Keratinocyte (primary cell): ENCODE measurements at regions not wholly inside any gene's neighbourhood (a gene's known extent, or its start where the extent isn't known, plus 50 kb on each side); places are given as distances from the start of the nearest gene placed in this dataset.

Experiments used
- DNase-seq: peaks from one replicate; pipeline ENCODE4 v3.0.0-alpha.2; 2011; ENCODE audit warnings: low read depth, missing footprints, low spot score
- FAIRE-seq: peaks from 2 replicates; lab custom pipeline; 2011; peaks lifted over from hg19 to GRCh38; lab: Jason Lieb, UNC
- H2AFZ ChIP-seq: 2 replicates; pipeline ENCODE4 v1.6.0; 2012; ENCODE audit warnings: low read length, control low read depth, inconsistent platforms; ENCODE audit not compliant: control insufficient read depth
- H3K27ac ChIP-seq: 2 replicates; pipeline ENCODE4 v1.5.1; 2011; ENCODE audit warnings: low read length; ENCODE audit not compliant: control insufficient read depth, insufficient read depth
- H3K27me3 ChIP-seq: 3 replicates; pipeline ENCODE4 v1.6.0; 2011; ENCODE audit warnings: low read length; ENCODE audit not compliant: control insufficient read depth, insufficient read depth; ENCODE audit errors: extremely low read depth
- H3K36me3 ChIP-seq, 2 experiments: 2 replicates in 1 of 2; 3 replicates in 1 of 2; pipeline ENCODE4 v1.5.1; 2011; ENCODE audit warnings: low read length in 2 of 2, mild to moderate bottlenecking in 1 of 2; ENCODE audit not compliant: control insufficient read depth in 2 of 2, insufficient read depth in 2 of 2; ENCODE audit errors: extremely low read depth in 1 of 2
- H3K4me1 ChIP-seq: 3 replicates; pipeline ENCODE4 v1.5.1; 2011; ENCODE audit warnings: low read length; ENCODE audit not compliant: control insufficient read depth, insufficient read depth; ENCODE audit errors: extremely low read depth
- H3K4me2 ChIP-seq: 3 replicates; pipeline ENCODE4 v1.6.0; 2011; ENCODE audit warnings: low read depth, low read length; ENCODE audit not compliant: control insufficient read depth, insufficient read depth; ENCODE audit errors: extremely low read depth
- H3K4me3 ChIP-seq, 3 experiments: fragments of 200-600 bp in 1 of 3; sonication (generic) in 1 of 3; 2 replicates in 2 of 3; 3 replicates in 1 of 3; pipeline ENCODE4 v1.5.1; 2011 to 2016; ENCODE audit warnings: low read length in 3 of 3, mild to moderate bottlenecking in 3 of 3, control low read depth in 2 of 3, inconsistent platforms in 1 of 3, low read depth in 1 of 3, mixed read lengths in 1 of 3, mixed run types in 1 of 3, moderate library complexity in 1 of 3; ENCODE audit not compliant: control insufficient read depth in 2 of 3, insufficient read depth in 2 of 3; ENCODE audit errors: extremely low read depth in 1 of 3
- H3K79me2 ChIP-seq: 2 replicates; pipeline ENCODE4 v1.6.0; 2012; ENCODE audit warnings: low read length; ENCODE audit not compliant: control insufficient read depth, insufficient read depth
- H3K9ac ChIP-seq: 3 replicates; pipeline ENCODE4 v1.6.0; 2011; ENCODE audit warnings: low read length; ENCODE audit not compliant: control insufficient read depth, insufficient read depth; ENCODE audit errors: extremely low read depth
- H3K9me1 ChIP-seq: 3 replicates; pipeline ENCODE4 v1.6.0; 2011; ENCODE audit warnings: low read length; ENCODE audit not compliant: control insufficient read depth, insufficient read depth; ENCODE audit errors: extremely low read depth
- H3K9me3 ChIP-seq: 2 replicates; pipeline ENCODE4 v1.5.1; 2012; ENCODE audit warnings: low read depth, low read length; ENCODE audit not compliant: control insufficient read depth
- H4K20me1 ChIP-seq: 3 replicates; pipeline ENCODE4 v1.6.0; 2011; ENCODE audit warnings: low read length; ENCODE audit not compliant: control insufficient read depth, insufficient read depth; ENCODE audit errors: extremely low read depth
- CTCF ChIP-seq, 3 experiments: IDR thresholded peaks in 1 of 3; conservative IDR thresholded peaks in 1 of 3; optimal IDR thresholded peaks in 1 of 3; 2 replicates in 2 of 3; 3 replicates in 1 of 3; pipeline versions ENCODE3 to v1.5.1; 2011; ENCODE audit warnings: low read length in 3 of 3, mild to moderate bottlenecking in 3 of 3, moderate library complexity in 2 of 3, control low read depth in 1 of 3, inconsistent platforms in 1 of 3; ENCODE audit not compliant: insufficient read depth in 2 of 3; ENCODE audit errors: extremely low read depth in 1 of 3
- EZH2 ChIP-seq: IDR thresholded peaks from one replicate; pipeline ENCODE4 v1.6.1; 2012; ENCODE audit warnings: inconsistent platforms, mild to moderate bottlenecking, low read length, moderate library complexity
- dilution Hi-C: fragments of 300-500 bp; cut with MboI; formaldehyde crosslinking; loops from one replicate; pipeline ENCODE4 v1.7.0; 2020; ENCODE audit warnings: low sequenced_read_pairs; ENCODE audit not compliant: extremely low pct_ligation_motif_present

GRCh38 chr6:113508249-113508648 is 348.9 kb upstream of the MARCKS start:
- no peaks in the 10 kb centered on the region for H3K4me1 ChIP-seq
- FAIRE-seq (no peak), DNase-seq (no peak)
- no peaks in the 10 kb centered on the region for H3K27me3 ChIP-seq
- H3K9me1 ChIP-seq = no peaks in the 10 kb centered on the region
- H3K36me3 ChIP-seq = no peaks in the 10 kb centered on the region
- no peak overlapping the region for H3K27ac ChIP-seq
- H2AFZ ChIP-seq = no peak overlapping the region
- no peak for TF ChIP-seq CTCF (optimal IDR thresholded peaks at IDR 0.05 in 1 of 3, IDR thresholded peaks at IDR 0.05 in 1 of 3, conservative IDR thresholded peaks at IDR 0.05 in 1 of 3; ENCODE audit: extremely low read depth in 1 of 3, insufficient read depth in 2 of 3, low read length in 3 of 3)
- TF ChIP-seq EZH2 = no peak
- H4K20me1 ChIP-seq = no peaks in the 10 kb centered on the region
- H3K4me2 ChIP-seq = no peak overlapping the region
- dilution Hi-C loops = no loop called here
- H3K4me3 ChIP-seq = no peak overlapping the region
- H3K9ac ChIP-seq = no peak overlapping the region
- no peaks in the 10 kb centered on the region for H3K79me2 ChIP-seq
- H3K9me3 ChIP-seq = no peaks in the 10 kb centered on the region

- no peaks in the 10 kb centered on the region for H3K27me3 ChIP-seq
- dilution Hi-C loops = no loop called here
- no peaks in the 10 kb centered on the region for H3K4me1 ChIP-seq
- no peak overlapping the region for H3K9ac ChIP-seq
- no peaks in the 10 kb centered on the region for H3K9me3 ChIP-seq
- H3K79me2 ChIP-seq = no peaks in the 10 kb centered on the region
- no peak for DNase-seq
- H3K4me3 ChIP-seq = no peak overlapping the region
- no peak for FAIRE-seq
- no peaks in the 10 kb centered on the region for H3K36me3 ChIP-seq
- H4K20me1 ChIP-seq = no peaks in the 10 kb centered on the region
- H3K4me2 ChIP-seq = no peak overlapping the region
- H2AFZ ChIP-seq = no peak overlapping the region
- no peak overlapping the region for H3K27ac ChIP-seq
- H3K9me1 ChIP-seq = no peaks in the 10 kb centered on the region
- no peak for TF ChIP-seq EZH2
- TF ChIP-seq CTCF (optimal IDR thresholded peaks at IDR 0.05 in 1 of 3, IDR thresholded peaks at IDR 0.05 in 1 of 3, conservative IDR thresholded peaks at IDR 0.05 in 1 of 3; ENCODE audit: extremely low read depth in 1 of 3, insufficient read depth in 2 of 3, low read length in 3 of 3) = no peak
Measured at GRCh38 chr6:113511100-113511499, 346.0 kb upstream of the MARCKS start.
